CD4-positive, alpha-beta memory T cell (primary cell): ENCODE measurements at regions not wholly inside any gene's neighbourhood (a gene's known extent, or its start where the extent isn't known, plus 50 kb on each side); places are given as distances from the start of the nearest gene placed in this dataset.

Experiments used
- CTCF ChIA-PET: fragments of 350-600 bp; sonication (Branson Sonifier 250); formaldehyde crosslinking; loops from one replicate; lab custom pipeline; 2021; ENCODE audit warnings: inconsistent platforms; ENCODE audit not compliant: partially characterized antibody; lab: Charles Lee
- POLR2A ChIA-PET: fragments of 350-600 bp; sonication (Branson Sonifier 250); formaldehyde crosslinking; loops from one replicate; lab custom pipeline; 2021; ENCODE audit not compliant: partially characterized antibody; lab: Charles Lee
- DNase-seq, 5 donors: peaks; one replicate each; pipeline versions ENCODE4 v3.0.0 to v3.0.0-alpha.2; 2020 to 2022; ENCODE audit warnings: mixed read lengths in 1 of 5
- H3K27ac ChIP-seq: one replicate; pipeline ENCODE4 v1.7.0; 2013; ENCODE audit warnings: low read depth, low read length
- H3K27me3 ChIP-seq: 2 replicates; pipeline ENCODE4 v1.7.0; 2013; ENCODE audit warnings: mild to moderate bottlenecking, low read length, moderate library complexity; ENCODE audit not compliant: insufficient read depth
- H3K36me3 ChIP-seq: 2 replicates; pipeline ENCODE4 v1.7.0; 2013; ENCODE audit warnings: mild to moderate bottlenecking, low read length, moderate library complexity; ENCODE audit not compliant: insufficient read depth
- H3K4me1 ChIP-seq: 2 replicates; pipeline ENCODE4 v1.7.0; 2013; ENCODE audit warnings: mild to moderate bottlenecking, low read length, moderate library complexity; ENCODE audit not compliant: insufficient read depth
- H3K4me3 ChIP-seq, 2 donors: one replicate each; pipeline ENCODE4 v1.7.0; 2013; ENCODE audit warnings: low read length in 2 of 2, mild to moderate bottlenecking in 1 of 2
- H3K9me3 ChIP-seq, 2 donors: one replicate each; pipeline ENCODE4 v1.7.0; 2013; ENCODE audit warnings: low read length in 2 of 2, control low read depth in 1 of 2; ENCODE audit not compliant: control insufficient read depth in 1 of 2
- H3K27ac Mint-ChIP-seq, 7 donors: one replicate each; pipeline ENCODE4 v1.8.0; 2020 to 2021; ENCODE audit warnings: mixed read lengths in 7 of 7, mild to moderate bottlenecking in 6 of 7, inconsistent platforms in 3 of 7, moderate library complexity in 3 of 7
- H3K27me3 Mint-ChIP-seq, 2 donors: one replicate each; pipeline ENCODE4 v1.8.0; 2020 to 2021; ENCODE audit warnings: mixed read lengths in 2 of 2
- H3K36me3 Mint-ChIP-seq, 2 donors: one replicate each; pipeline ENCODE4 v1.8.0; 2020 to 2021; ENCODE audit warnings: mixed read lengths in 2 of 2, inconsistent platforms in 1 of 2, mild to moderate bottlenecking in 1 of 2
- H3K4me1 Mint-ChIP-seq, 4 donors: one replicate each; pipeline ENCODE4 v1.8.0; 2020 to 2021; ENCODE audit warnings: mixed read lengths in 4 of 4, mild to moderate bottlenecking in 1 of 4
- H3K4me3 Mint-ChIP-seq, 8 donors: one replicate each; pipeline ENCODE4 v1.8.0; 2020 to 2021; ENCODE audit warnings: mixed read lengths in 8 of 8, mild to moderate bottlenecking in 7 of 8, moderate library complexity in 6 of 8, inconsistent platforms in 3 of 8
- H3K9me3 Mint-ChIP-seq, 8 donors: one replicate each; pipeline ENCODE4 v1.8.0; 2020 to 2021; ENCODE audit warnings: mixed read lengths in 8 of 8, mild to moderate bottlenecking in 5 of 8, inconsistent platforms in 3 of 8, moderate library complexity in 1 of 8
- intact Hi-C: fragments of 100-400 bp; cut with micrococcal nuclease; formaldehyde crosslinking; loops from one replicate; pipeline ENCODE4 v1.15.1; 2023

GRCh38 chr13:103373916-103374315 is 307.7 kb upstream of the SLC10A2 start:
- intact Hi-C loops, result no loop called here
- Mint-ChIP-seq H3K4me1 (no peaks in the 10 kb centered on the region), H3K27me3 (no peaks in the 10 kb centered on the region), H3K36me3 (no peaks in the 10 kb centered on the region), H3K27ac (no peak overlapping the region), H3K4me3 (no peak overlapping the region), H3K9me3 (peaks cover 0 to 9% (median 4%) of the 10 kb centered on the region in 8 donors)
- H3K4me3 ChIP-seq, result no peak overlapping the region
- H3K4me1 ChIP-seq, result no peaks in the 10 kb centered on the region
- no peaks in the 10 kb centered on the region for H3K36me3 ChIP-seq
- ChIA-PET CTCF (no interaction called here), POLR2A (no interaction called here)
- no peaks in the 10 kb centered on the region for H3K9me3 ChIP-seq
- no peak for DNase-seq
- no peak overlapping the region for H3K27ac ChIP-seq
- H3K27me3 ChIP-seq, result no peaks in the 10 kb centered on the region

- intact Hi-C loops, result no loop called here
- Mint-ChIP-seq H3K4me3 (no peak overlapping the region), H3K27ac (no peak overlapping the region), H3K4me1 (no peaks in the 10 kb centered on the region), H3K9me3 (peaks cover 0 to 4% (median 0%) of the 10 kb centered on the region in 8 donors), H3K27me3 (no peaks in the 10 kb centered on the region), H3K36me3 (no peaks in the 10 kb centered on the region)
- ChIA-PET POLR2A (no interaction called here), CTCF (no interaction called here)
- no peaks in the 10 kb centered on the region for H3K4me1 ChIP-seq
- H3K36me3 ChIP-seq, result no peaks in the 10 kb centered on the region
- H3K27me3 ChIP-seq, result no peaks in the 10 kb centered on the region
- H3K27ac ChIP-seq, result no peak overlapping the region
- no peak overlapping the region for H3K4me3 ChIP-seq
- DNase-seq, result no peak
- no peaks in the 10 kb centered on the region for H3K9me3 ChIP-seq
These were observed 305.1 kb upstream of the SLC10A2 start for GRCh38 chr13:103371271-103371670.

GRCh38 chr13:103370790-103371189 is 304.6 kb upstream of the SLC10A2 start:
- intact Hi-C loops, result no loop called here
- Mint-ChIP-seq H3K27ac (no peak overlapping the region), H3K36me3 (no peaks in the 10 kb centered on the region), H3K9me3 (peaks cover 0 to 4% (median 0%) of the 10 kb centered on the region in 8 donors), H3K4me3 (no peak overlapping the region), H3K4me1 (no peaks in the 10 kb centered on the region), H3K27me3 (no peaks in the 10 kb centered on the region)
- H3K27me3 ChIP-seq, result no peaks in the 10 kb centered on the region
- H3K36me3 ChIP-seq, result no peaks in the 10 kb centered on the region
- no peaks in the 10 kb centered on the region for H3K4me1 ChIP-seq
- no peak for DNase-seq
- no peaks in the 10 kb centered on the region for H3K9me3 ChIP-seq
- ChIA-PET POLR2A (no interaction called here), CTCF (no interaction called here)
- no peak overlapping the region for H3K27ac ChIP-seq
- no peak overlapping the region for H3K4me3 ChIP-seq

- H3K27me3 ChIP-seq, result no peaks in the 10 kb centered on the region
- DNase-seq, result no peak
- no peak overlapping the region for H3K4me3 ChIP-seq
- ChIA-PET POLR2A (no interaction called here), CTCF (no interaction called here)
- H3K36me3 Mint-ChIP-seq, result no peaks in the 10 kb centered on the region
- H3K9me3 Mint-ChIP-seq, result peaks cover 0 to 10% (median 3%) of the 10 kb centered on the region in 8 donors
- no peak overlapping the region for H3K27ac Mint-ChIP-seq
- no peak overlapping the region for H3K4me3 Mint-ChIP-seq
- H3K27ac ChIP-seq, result no peak overlapping the region
- intact Hi-C loops, result no loop called here
- no peaks in the 10 kb centered on the region for H3K4me1 ChIP-seq
- no peaks in the 10 kb centered on the region for H3K4me1 Mint-ChIP-seq
- H3K36me3 ChIP-seq, result no peaks in the 10 kb centered on the region
- no peaks in the 10 kb centered on the region for H3K9me3 ChIP-seq
- H3K27me3 Mint-ChIP-seq, result no peaks in the 10 kb centered on the region
These were observed 292.2 kb upstream of the SLC10A2 start for GRCh38 chr13:103358255-103358932.

GRCh38 chr13:103356226-103356864 is 290.1 kb upstream of the SLC10A2 start:
- no peaks in the 10 kb centered on the region for H3K36me3 Mint-ChIP-seq
- CTCF ChIA-PET, result interaction anchor here (0.7 kb wide), 1 partner anchor 25 kb away, joined by 3 read pairs; no protein-coding TSS in a partner anchor

GRCh38 chr13:103354171-103354570 is 288.0 kb upstream of the SLC10A2 start:
- no peak for DNase-seq
- no peaks in the 10 kb centered on the region for H3K4me1 ChIP-seq
- H3K27me3 Mint-ChIP-seq, result no peaks in the 10 kb centered on the region
- H3K9me3 Mint-ChIP-seq, result peaks cover 2 to 11% (median 5%) of the 10 kb centered on the region in 8 donors
- H3K36me3 Mint-ChIP-seq, result no peaks in the 10 kb centered on the region
- no peak overlapping the region for H3K27ac Mint-ChIP-seq
- H3K9me3 ChIP-seq, result no peaks in the 10 kb centered on the region
- H3K27ac ChIP-seq, result no peak overlapping the region
- H3K27me3 ChIP-seq, result no peaks in the 10 kb centered on the region
- POLR2A ChIA-PET, result no interaction called here
- H3K36me3 ChIP-seq, result no peaks in the 10 kb centered on the region
- CTCF ChIA-PET, result no interaction called here
- no peaks in the 10 kb centered on the region for H3K4me1 Mint-ChIP-seq
- intact Hi-C loops, result no loop called here
- H3K4me3 Mint-ChIP-seq, result no peak overlapping the region
- no peak overlapping the region for H3K4me3 ChIP-seq

More at GRCh38 chr13:103356226-103356864, 290.1 kb upstream of the SLC10A2 start:
- Histone ChIP-seq H3K9me3 (no peaks in the 10 kb centered on the region), H3K27ac (no peak overlapping the region), H3K27me3 (no peaks in the 10 kb centered on the region), H3K4me1 (no peaks in the 10 kb centered on the region), H3K4me3 (no peak overlapping the region), H3K36me3 (no peaks in the 10 kb centered on the region)
- Mint-ChIP-seq H3K27ac (no peak overlapping the region), H3K4me1 (no peaks in the 10 kb centered on the region), H3K27me3 (no peaks in the 10 kb centered on the region), H3K4me3 (no peak overlapping the region), H3K9me3 (peaks cover 0 to 11% (median 5%) of the 10 kb centered on the region in 8 donors)
- POLR2A ChIA-PET, result no interaction called here
- intact Hi-C loops, result no loop called here
- no peak for DNase-seq

- H3K4me1 Mint-ChIP-seq, result no peaks in the 10 kb centered on the region
- intact Hi-C loops, result no loop called here
- DNase-seq, result no peak
- CTCF ChIA-PET, result no interaction called here
- no peaks in the 10 kb centered on the region for H3K27me3 Mint-ChIP-seq
- H3K27ac ChIP-seq, result no peak overlapping the region
- no peaks in the 10 kb centered on the region for H3K36me3 ChIP-seq
- POLR2A ChIA-PET, result no interaction called here
- H3K9me3 ChIP-seq, result no peaks in the 10 kb centered on the region
- H3K4me3 Mint-ChIP-seq, result no peak overlapping the region
- H3K27me3 ChIP-seq, result no peaks in the 10 kb centered on the region
- no peak overlapping the region for H3K4me3 ChIP-seq
- no peak overlapping the region for H3K27ac Mint-ChIP-seq
- H3K36me3 Mint-ChIP-seq, result no peaks in the 10 kb centered on the region
- no peaks in the 10 kb centered on the region for H3K4me1 ChIP-seq
- peaks cover 3 to 15% (median 6%) of the 10 kb centered on the region in 8 donors for H3K9me3 Mint-ChIP-seq
These were observed 285.0 kb upstream of the SLC10A2 start for GRCh38 chr13:103351035-103351828.
